ENCODE measurements at regions not wholly inside any gene's neighbourhood (a gene's known extent, or its start where the extent isn't known, plus 50 kb on each side); places are given as distances from the start of the nearest gene placed in this dataset.

DNA sequence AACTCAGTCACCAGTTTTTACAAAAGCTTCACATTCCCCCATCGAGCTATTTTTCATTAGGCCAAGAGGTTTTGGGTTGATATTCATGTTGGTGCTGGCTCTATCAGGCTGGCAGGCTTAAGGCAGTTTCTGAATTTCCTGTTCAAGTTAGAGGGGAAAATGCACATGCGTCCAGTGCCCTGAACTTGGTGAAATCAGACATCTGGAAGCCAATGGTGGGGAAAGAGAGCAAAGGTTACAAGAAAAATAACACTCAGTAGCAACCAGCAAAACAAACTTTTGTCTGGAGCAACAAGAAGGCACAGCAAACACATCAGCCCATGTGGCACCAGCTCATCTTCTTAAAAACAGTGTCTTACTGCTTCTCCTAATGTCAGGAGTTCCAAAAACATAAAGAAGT, 155.6 kb upstream of the TSC22D2 start:
- peak overlapping the region; percentile 58 for H3K27ac ChIP-seq

DNA sequence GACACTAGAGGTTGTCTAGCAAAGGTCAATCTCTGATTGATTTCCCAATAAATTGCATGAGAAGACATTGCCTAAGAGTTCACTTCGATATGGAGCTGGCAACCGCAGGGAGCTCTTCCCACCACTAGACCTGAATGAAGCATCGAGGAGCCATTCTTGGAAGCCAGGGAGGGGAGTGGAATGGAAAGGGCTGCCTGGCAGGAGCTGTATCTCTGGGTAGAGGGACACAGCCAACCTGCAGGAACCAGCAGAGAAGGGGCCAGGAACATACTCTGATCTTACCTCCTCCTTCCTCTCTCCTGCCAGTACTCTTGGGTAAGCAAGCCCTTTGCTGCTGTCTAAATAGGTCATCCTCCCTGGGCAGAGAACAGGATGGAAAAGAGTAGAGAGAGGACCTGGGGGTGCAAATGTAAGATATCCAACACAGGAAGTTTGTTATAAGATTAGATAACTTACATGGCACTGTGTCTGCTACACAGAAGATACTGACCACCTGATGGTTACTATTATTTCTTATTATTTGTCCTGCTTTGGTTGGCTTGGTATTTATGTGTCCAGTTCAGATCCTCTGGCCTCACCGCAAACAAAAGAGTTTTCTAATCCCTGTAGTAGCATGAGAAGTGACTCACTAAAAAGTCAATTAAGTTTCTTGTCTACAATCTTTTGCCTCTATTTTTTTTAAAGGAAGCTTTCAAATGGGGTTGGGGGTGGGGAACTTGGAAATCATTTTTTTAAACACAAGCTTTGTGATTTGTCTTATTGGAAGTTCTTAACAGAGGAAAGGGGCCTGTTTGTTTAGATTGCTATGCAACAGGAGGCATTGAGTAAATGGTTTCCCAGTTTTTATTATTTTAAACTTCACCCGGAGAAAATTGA, 156.7 kb upstream of the TSC22D2 start:
- H3K27ac ChIP-seq = peak overlapping the region; percentile 29
- WGBS (ENCODE audit: low lambda C conversion rate, missing lambda C conversion rate) = 80% methylated on average over 5 of the region's 5 CpGs
- H4K20me1 ChIP-seq (ENCODE audit: insufficient read depth, poor library complexity, severe bottlenecking) = no peaks in the 10 kb centered on the region
- H3K4me3 ChIP-seq = no peak overlapping the region
- no peak overlapping the region for H3K4me2 ChIP-seq
- H3K36me3 ChIP-seq (replicated peaks; ENCODE audit: insufficient read depth, low read depth) = no peaks in the 10 kb centered on the region
- H2AFZ ChIP-seq = no peak overlapping the region
- no peaks in the 10 kb centered on the region for H3K79me2 ChIP-seq
- TF ChIP-seq, protein P1, sequence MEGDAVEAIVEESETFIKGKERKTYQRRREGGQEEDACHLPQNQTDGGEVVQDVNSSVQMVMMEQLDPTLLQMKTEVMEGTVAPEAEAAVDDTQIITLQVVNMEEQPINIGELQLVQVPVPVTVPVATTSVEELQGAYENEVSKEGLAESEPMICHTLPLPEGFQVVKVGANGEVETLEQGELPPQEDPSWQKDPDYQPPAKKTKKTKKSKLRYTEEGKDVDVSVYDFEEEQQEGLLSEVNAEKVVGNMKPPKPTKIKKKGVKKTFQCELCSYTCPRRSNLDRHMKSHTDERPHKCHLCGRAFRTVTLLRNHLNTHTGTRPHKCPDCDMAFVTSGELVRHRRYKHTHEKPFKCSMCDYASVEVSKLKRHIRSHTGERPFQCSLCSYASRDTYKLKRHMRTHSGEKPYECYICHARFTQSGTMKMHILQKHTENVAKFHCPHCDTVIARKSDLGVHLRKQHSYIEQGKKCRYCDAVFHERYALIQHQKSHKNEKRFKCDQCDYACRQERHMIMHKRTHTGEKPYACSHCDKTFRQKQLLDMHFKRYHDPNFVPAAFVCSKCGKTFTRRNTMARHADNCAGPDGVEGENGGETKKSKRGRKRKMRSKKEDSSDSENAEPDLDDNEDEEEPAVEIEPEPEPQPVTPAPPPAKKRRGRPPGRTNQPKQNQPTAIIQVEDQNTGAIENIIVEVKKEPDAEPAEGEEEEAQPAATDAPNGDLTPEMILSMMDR (IDR thresholded peaks at IDR 0.05; ENCODE audit: poor library complexity) = no peak
- TF ChIP-seq EZH2 (IDR thresholded peaks at IDR 0.05; ENCODE audit: borderline replicate concordance) (no peak), EZH2phosphoT487 (IDR thresholded peaks at IDR 0.05; ENCODE audit: low read depth, severe bottlenecking, unreplicated experiment) (no peak)
- H3K9me3 ChIP-seq (ENCODE audit: low read depth) = no peaks in the 10 kb centered on the region
- H3K27me3 ChIP-seq = no peaks in the 10 kb centered on the region
- H3K4me1 ChIP-seq (ENCODE audit: insufficient read depth) = peaks cover 53% of the 10 kb centered on the region
- DNase-seq (ENCODE audit: low spot score) = no peak
- H3K9me2 ChIP-seq (replicated peaks; ENCODE audit: insufficient read depth) = no peaks in the 10 kb centered on the region

More for the DNA sequence above, 155.6 kb upstream of the TSC22D2 start:
- 62% methylated on average over 2 of the region's 2 CpGs for WGBS (ENCODE audit: low lambda C conversion rate, missing lambda C conversion rate)
- H4K20me1 ChIP-seq (ENCODE audit: insufficient read depth, poor library complexity, severe bottlenecking) = no peaks in the 10 kb centered on the region
- H3K36me3 ChIP-seq (replicated peaks; ENCODE audit: insufficient read depth, low read depth) = no peaks in the 10 kb centered on the region
- DNase-seq (ENCODE audit: low spot score) = no peak
- no peaks in the 10 kb centered on the region for H3K9me3 ChIP-seq (ENCODE audit: low read depth)
- peaks cover 56% of the 10 kb centered on the region for H3K4me1 ChIP-seq (ENCODE audit: insufficient read depth)
- no peaks in the 10 kb centered on the region for H3K27me3 ChIP-seq
- no peaks in the 10 kb centered on the region for H3K79me2 ChIP-seq
- no peak overlapping the region for H3K4me3 ChIP-seq
- no peak overlapping the region for H3K4me2 ChIP-seq
- no peak for TF ChIP-seq EZH2phosphoT487 (IDR thresholded peaks at IDR 0.05; ENCODE audit: low read depth, severe bottlenecking, unreplicated experiment)
- TF ChIP-seq EZH2 (IDR thresholded peaks at IDR 0.05; ENCODE audit: borderline replicate concordance) = no peak
- H2AFZ ChIP-seq = no peak overlapping the region
- H3K9me2 ChIP-seq (replicated peaks; ENCODE audit: insufficient read depth) = no peaks in the 10 kb centered on the region

DNA sequence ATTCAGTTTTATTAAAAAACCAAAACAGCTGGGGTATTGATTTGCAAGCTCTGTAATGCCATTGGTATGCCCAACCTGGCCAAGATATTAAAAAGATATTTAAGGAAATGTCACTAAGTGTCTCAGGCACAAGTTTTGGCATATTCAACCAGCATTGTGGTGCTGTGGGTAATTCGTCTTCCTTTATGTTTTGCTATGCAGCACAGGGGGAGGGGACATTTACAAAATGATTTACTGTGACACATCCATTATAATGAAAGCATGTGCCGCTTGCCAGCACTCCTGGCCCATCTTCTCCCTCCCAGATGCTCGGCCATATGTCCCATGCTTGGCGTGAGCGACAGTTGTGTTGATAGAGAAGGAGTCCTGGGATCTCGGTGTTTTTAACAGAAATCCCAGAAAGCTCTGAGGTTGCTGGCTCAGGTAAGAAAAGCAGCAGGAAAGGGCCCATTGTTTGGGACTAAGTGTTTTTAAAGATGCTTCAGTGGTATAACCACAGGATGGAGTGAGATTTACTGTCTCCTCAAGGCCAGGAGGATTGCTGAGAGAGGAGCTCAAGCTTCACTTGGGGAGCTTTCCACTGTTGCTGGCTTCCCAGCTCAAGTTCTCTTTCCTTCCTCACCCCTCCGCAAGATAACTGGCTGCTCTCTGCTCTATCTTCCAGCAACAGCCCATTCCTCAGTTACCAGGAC, 158.2 kb upstream of the TSC22D2 start:
- H3K9me3 ChIP-seq (ENCODE audit: low read depth) = no peaks in the 10 kb centered on the region
- H3K79me2 ChIP-seq = no peaks in the 10 kb centered on the region
- no peak overlapping the region for H3K4me2 ChIP-seq
- H2AFZ ChIP-seq = no peak overlapping the region
- H4K20me1 ChIP-seq (ENCODE audit: insufficient read depth, poor library complexity, severe bottlenecking) = no peaks in the 10 kb centered on the region
- H3K9me2 ChIP-seq (replicated peaks; ENCODE audit: insufficient read depth) = no peaks in the 10 kb centered on the region
- no peak for DNase-seq (ENCODE audit: low spot score)
- peak overlapping the region; percentile 45 for H3K27ac ChIP-seq
- no peak overlapping the region for H3K4me3 ChIP-seq
- no peak for TF ChIP-seq EZH2 (IDR thresholded peaks at IDR 0.05; ENCODE audit: borderline replicate concordance)
- TF ChIP-seq, protein P1 (IDR thresholded peaks at IDR 0.05; ENCODE audit: poor library complexity) = no peak
- no peak for TF ChIP-seq EZH2phosphoT487 (IDR thresholded peaks at IDR 0.05; ENCODE audit: low read depth, severe bottlenecking, unreplicated experiment)
- WGBS (ENCODE audit: low lambda C conversion rate, missing lambda C conversion rate) = 90% methylated on average over 7 of the region's 7 CpGs
- no peaks in the 10 kb centered on the region for H3K36me3 ChIP-seq (replicated peaks; ENCODE audit: insufficient read depth, low read depth)
- peaks cover 39% of the 10 kb centered on the region for H3K4me1 ChIP-seq (ENCODE audit: insufficient read depth)
- no peaks in the 10 kb centered on the region for H3K27me3 ChIP-seq

Measured in hepatocyte (in vitro differentiated cells).